Natural killer cell (primary cell): ENCODE measurements at regions not wholly inside any gene's neighbourhood (a gene's known extent, or its start where the extent isn't known, plus 50 kb on each side); places are given as distances from the start of the nearest gene placed in this dataset.

ENCODE experiments used
- ATAC-seq, 3 donors: fragments of 150-1000 bp in 2 of 3; fragments of 200-7000 bp in 1 of 3; cut with Tn5 transposase; 1 replicate in 1 of 3; 2 replicates in 2 of 3; pipeline ENCODE4 v1.10.0; 2021; ENCODE audit warnings: mild to moderate bottlenecking in 2 of 3, moderate library complexity in 2 of 3
- DNase-seq, 2 donors: peaks; one replicate each; pipeline versions ENCODE4 v3.0.0 to v3.0.0-alpha.2; 2013 to 2021; ENCODE audit warnings: mixed read lengths in 1 of 2
- H3K27ac ChIP-seq: one replicate; pipeline ENCODE4 v1.5.1; 2013; ENCODE audit warnings: mild to moderate bottlenecking, low read length
- H3K27me3 ChIP-seq: one replicate; pipeline ENCODE4 v1.6.1; 2013; ENCODE audit warnings: low read length; ENCODE audit not compliant: control insufficient read depth, insufficient read depth
- H3K36me3 ChIP-seq: one replicate; pipeline ENCODE4 v1.6.1; 2013; ENCODE audit warnings: low read length; ENCODE audit not compliant: control insufficient read depth, insufficient read depth
- H3K4me1 ChIP-seq: one replicate; pipeline ENCODE4 v1.6.1; 2013; ENCODE audit warnings: low read length; ENCODE audit not compliant: control insufficient read depth, insufficient read depth
- H3K4me3 ChIP-seq: one replicate; pipeline ENCODE4 v1.5.1; 2013; ENCODE audit warnings: low read length
- H3K9me3 ChIP-seq: one replicate; pipeline ENCODE4 v1.6.1; 2013; ENCODE audit warnings: low read length; ENCODE audit not compliant: control insufficient read depth, insufficient read depth
- H3K27ac Mint-ChIP-seq, 2 donors: one replicate each; pipeline ENCODE4 v1.8.0; 2022; ENCODE audit warnings: mild to moderate bottlenecking in 2 of 2, mixed read lengths in 2 of 2, moderate library complexity in 1 of 2
- H3K27me3 Mint-ChIP-seq, 2 donors: one replicate each; pipeline ENCODE4 v1.8.0; 2022; ENCODE audit warnings: low read depth in 2 of 2, mixed read lengths in 2 of 2
- H3K36me3 Mint-ChIP-seq: one replicate; pipeline ENCODE4 v1.8.0; 2022; ENCODE audit warnings: mixed read lengths
- H3K4me1 Mint-ChIP-seq, 2 donors: one replicate each; pipeline ENCODE4 v1.8.0; 2022; ENCODE audit warnings: mixed read lengths in 2 of 2
- H3K4me3 Mint-ChIP-seq: one replicate; pipeline ENCODE4 v1.8.0; 2022; ENCODE audit warnings: mild to moderate bottlenecking, moderate library complexity, mixed read lengths
- H3K9me3 Mint-ChIP-seq, 2 donors: one replicate each; pipeline ENCODE4 v1.8.0; 2022; ENCODE audit warnings: mixed read lengths in 2 of 2
- CTCF ChIP-seq: fragments of 200-600 bp; IDR thresholded peaks from one replicate; pipeline ENCODE4 v1.8.0; 2022; ENCODE audit warnings: antibody characterized with exemption
- WGBS: methylation state at CpG from one replicate; pipeline ENCODE4 v1.1.7; 2013; ENCODE audit warnings: missing lambda C conversion rate; ENCODE audit not compliant: insufficient coverage; 5-methylcytosine and 5-hydroxymethylcytosine counted together
- intact Hi-C: fragments of 100-400 bp; cut with micrococcal nuclease; formaldehyde crosslinking; loops from one replicate; pipeline ENCODE4 v1.14.2; 2022

GRCh38 chr6:100100776-100101175 lies 106.8 kb upstream of the MCHR2 start:
- Mint-ChIP-seq H3K9me3 (no peaks in the 10 kb centered on the region), H3K27ac (no peak overlapping the region), H3K36me3 (no peaks in the 10 kb centered on the region), H3K27me3 (no peaks in the 10 kb centered on the region), H3K4me1 (no peaks in the 10 kb centered on the region), H3K4me3 (no peak overlapping the region)
- no peak overlapping the region for H3K27ac ChIP-seq
- no peak for DNase-seq
- H3K36me3 ChIP-seq: no peaks in the 10 kb centered on the region
- intact Hi-C loops: no loop called here
- no peak overlapping the region for H3K4me3 ChIP-seq
- no peaks in the 10 kb centered on the region for H3K27me3 ChIP-seq
- H3K4me1 ChIP-seq: no peaks in the 10 kb centered on the region
- H3K9me3 ChIP-seq: no peaks in the 10 kb centered on the region
- no peak for TF ChIP-seq CTCF
- no peak for ATAC-seq

DNA sequence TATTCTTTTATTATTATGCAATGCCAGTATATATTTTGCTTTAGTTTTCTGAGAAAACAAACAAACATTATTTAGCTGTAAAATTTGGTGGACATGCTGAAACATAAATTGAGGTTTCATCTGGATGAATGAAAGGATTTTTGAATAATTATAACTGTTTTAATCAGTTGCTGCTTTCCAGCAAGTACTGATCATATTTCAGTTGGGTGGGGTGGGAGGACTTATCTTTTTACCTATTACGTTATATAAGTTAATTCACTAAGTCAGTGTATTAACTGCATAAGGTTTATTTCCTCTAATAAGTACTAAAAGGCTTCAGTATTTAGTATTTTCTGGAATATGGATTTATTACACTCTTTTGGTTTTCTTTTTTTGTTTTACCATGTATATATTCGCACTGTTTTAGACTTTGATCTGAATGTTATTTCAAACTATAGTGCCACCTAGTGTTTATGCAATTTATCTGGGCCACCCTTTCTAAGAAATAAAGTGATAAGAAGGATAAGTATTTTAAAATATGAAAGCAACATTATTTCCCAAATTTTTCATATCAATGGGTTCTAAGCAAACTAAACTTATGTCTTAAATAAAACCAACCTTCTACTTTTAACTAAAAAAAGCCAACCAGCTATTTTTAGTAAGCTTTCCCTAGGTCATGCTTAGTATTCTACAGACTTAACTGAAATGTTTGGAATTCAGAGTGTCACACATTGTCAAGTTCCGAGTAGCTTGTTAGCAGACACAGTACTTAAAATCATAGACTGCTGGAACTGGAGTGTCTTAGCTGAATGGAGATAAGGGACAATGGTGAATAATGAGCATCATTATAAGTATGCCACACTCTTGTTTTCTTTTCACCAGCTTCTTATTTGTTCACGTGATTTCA lies 105.4 kb upstream of the MCHR2 start:
- 38% methylated on average over 1 of the region's 4 CpGs for WGBS
- Histone ChIP-seq H3K36me3 (no peaks in the 10 kb centered on the region), H3K9me3 (no peaks in the 10 kb centered on the region), H3K4me1 (no peaks in the 10 kb centered on the region), H3K4me3 (no peak overlapping the region), H3K27ac (no peak overlapping the region), H3K27me3 (no peaks in the 10 kb centered on the region)
- H3K4me1 Mint-ChIP-seq: no peaks in the 10 kb centered on the region
- no peak overlapping the region for H3K4me3 Mint-ChIP-seq
- no peaks in the 10 kb centered on the region for H3K27me3 Mint-ChIP-seq
- no peak overlapping the region for H3K27ac Mint-ChIP-seq
- H3K36me3 Mint-ChIP-seq: no peaks in the 10 kb centered on the region
- no peaks in the 10 kb centered on the region for H3K9me3 Mint-ChIP-seq
- peak; percentile 9 for TF ChIP-seq CTCF
- DNase-seq (peak in 1 of 2 donors; percentile 7), ATAC-seq (no peak)
- intact Hi-C loops: loop anchor here (10.0 kb wide), 1 partner anchor 635 kb away; no protein-coding TSS in a partner anchor

GRCh38 chr6:100096936-100097335 lies 102.9 kb upstream of the MCHR2 start:
- Mint-ChIP-seq H3K4me3 (no peak overlapping the region), H3K27me3 (no peaks in the 10 kb centered on the region), H3K36me3 (no peaks in the 10 kb centered on the region), H3K4me1 (no peaks in the 10 kb centered on the region), H3K27ac (no peak overlapping the region), H3K9me3 (no peaks in the 10 kb centered on the region)
- no peak for TF ChIP-seq CTCF
- Histone ChIP-seq H3K36me3 (no peaks in the 10 kb centered on the region), H3K27ac (no peak overlapping the region), H3K4me3 (no peak overlapping the region), H3K9me3 (no peaks in the 10 kb centered on the region), H3K27me3 (no peaks in the 10 kb centered on the region), H3K4me1 (no peaks in the 10 kb centered on the region)
- DNase-seq (no peak), ATAC-seq (no peak)
- intact Hi-C loops: loop anchor here (10.0 kb wide), 1 partner anchor 632 kb away; no protein-coding TSS in a partner anchor

GRCh38 chr6:100096341-100096740 lies 102.3 kb upstream of the MCHR2 start:
- ATAC-seq (no peak), DNase-seq (no peak)
- Mint-ChIP-seq H3K27ac (no peak overlapping the region), H3K4me1 (no peaks in the 10 kb centered on the region), H3K36me3 (no peaks in the 10 kb centered on the region), H3K4me3 (no peak overlapping the region), H3K27me3 (no peaks in the 10 kb centered on the region), H3K9me3 (no peaks in the 10 kb centered on the region)
- intact Hi-C loops: loop anchor here (10.0 kb wide), 1 partner anchor 632 kb away; no protein-coding TSS in a partner anchor
- 69% methylated on average over 2 of the region's 2 CpGs for WGBS
- no peak for TF ChIP-seq CTCF
- Histone ChIP-seq H3K9me3 (no peaks in the 10 kb centered on the region), H3K4me1 (no peaks in the 10 kb centered on the region), H3K4me3 (no peak overlapping the region), H3K36me3 (no peaks in the 10 kb centered on the region), H3K27ac (no peak overlapping the region), H3K27me3 (no peaks in the 10 kb centered on the region)
